Cardiac muscle cell (in vitro differentiated cells and primary cell): ENCODE measurements at regions not wholly inside any gene's neighbourhood (a gene's known extent, or its start where the extent isn't known, plus 50 kb on each side); places are given as distances from the start of the nearest gene placed in this dataset.

Experiments
- DNase-seq, 2 donors: peaks; one replicate each; pipeline versions ENCODE4 v3.0.0 to v3.0.0-alpha.2; 2010 to 2017; ENCODE audit warnings: low read depth in 1 of 2, low spot score in 1 of 2
- H3K27ac ChIP-seq: fragments of 200-600 bp; sonication (generic); 2 replicates; pipeline ENCODE4 v1.5.1; 2016
- H3K27me3 ChIP-seq: fragments of 200-600 bp; sonication (generic); 2 replicates; pipeline ENCODE4 v1.6.0; 2016; ENCODE audit warnings: control low read depth
- H3K36me3 ChIP-seq: fragments of 200-600 bp; sonication (generic); 2 replicates; pipeline ENCODE4 v1.5.1; 2016; ENCODE audit warnings: control low read depth
- H3K4me1 ChIP-seq: fragments of 200-600 bp; sonication (generic); 2 replicates; pipeline ENCODE4 v1.8.1; 2017; ENCODE audit warnings: low read depth, mild to moderate bottlenecking, mixed run types
- H3K4me3 ChIP-seq: fragments of 200-600 bp; sonication (generic); 2 replicates; pipeline ENCODE4 v1.5.1; 2016; ENCODE audit warnings: mild to moderate bottlenecking
- H3K9me3 ChIP-seq: fragments of 200-600 bp; sonication (generic); 2 replicates; pipeline ENCODE4 v1.5.1; 2017; ENCODE audit warnings: low read depth, mild to moderate bottlenecking, control low read depth
- TF ChIP-seq, protein P1 (sequence below): IDR thresholded peaks from 2 replicates; pipeline ENCODE4 v1.5.1; 2012; ENCODE audit warnings: low read depth, mild to moderate bottlenecking, low read length

GRCh38 chr13:99642006-99642405, 140.7 kb downstream of the TM9SF2 start:
- Histone ChIP-seq H3K36me3 (no peaks in the 10 kb centered on the region), H3K9me3 (no peaks in the 10 kb centered on the region), H3K4me3 (no peak overlapping the region), H3K4me1 (peaks cover 12% of the 10 kb centered on the region), H3K27me3 (no peaks in the 10 kb centered on the region), H3K27ac (no peak overlapping the region)
- DNase-seq: no peak
- TF ChIP-seq, protein P1, sequence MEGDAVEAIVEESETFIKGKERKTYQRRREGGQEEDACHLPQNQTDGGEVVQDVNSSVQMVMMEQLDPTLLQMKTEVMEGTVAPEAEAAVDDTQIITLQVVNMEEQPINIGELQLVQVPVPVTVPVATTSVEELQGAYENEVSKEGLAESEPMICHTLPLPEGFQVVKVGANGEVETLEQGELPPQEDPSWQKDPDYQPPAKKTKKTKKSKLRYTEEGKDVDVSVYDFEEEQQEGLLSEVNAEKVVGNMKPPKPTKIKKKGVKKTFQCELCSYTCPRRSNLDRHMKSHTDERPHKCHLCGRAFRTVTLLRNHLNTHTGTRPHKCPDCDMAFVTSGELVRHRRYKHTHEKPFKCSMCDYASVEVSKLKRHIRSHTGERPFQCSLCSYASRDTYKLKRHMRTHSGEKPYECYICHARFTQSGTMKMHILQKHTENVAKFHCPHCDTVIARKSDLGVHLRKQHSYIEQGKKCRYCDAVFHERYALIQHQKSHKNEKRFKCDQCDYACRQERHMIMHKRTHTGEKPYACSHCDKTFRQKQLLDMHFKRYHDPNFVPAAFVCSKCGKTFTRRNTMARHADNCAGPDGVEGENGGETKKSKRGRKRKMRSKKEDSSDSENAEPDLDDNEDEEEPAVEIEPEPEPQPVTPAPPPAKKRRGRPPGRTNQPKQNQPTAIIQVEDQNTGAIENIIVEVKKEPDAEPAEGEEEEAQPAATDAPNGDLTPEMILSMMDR: no peak

- peak overlapping the region; percentile 45 for H3K27ac ChIP-seq
- H3K4me1 ChIP-seq: peaks cover 12% of the 10 kb centered on the region
- H3K4me3 ChIP-seq: no peak overlapping the region
- H3K27me3 ChIP-seq: no peaks in the 10 kb centered on the region
- no peaks in the 10 kb centered on the region for H3K9me3 ChIP-seq
- H3K36me3 ChIP-seq: no peaks in the 10 kb centered on the region
- TF ChIP-seq, protein P1: no peak
- DNase-seq: no peak
Observed at GRCh38 chr13:99640260-99640659, 139.0 kb downstream of the TM9SF2 start.

DNA sequence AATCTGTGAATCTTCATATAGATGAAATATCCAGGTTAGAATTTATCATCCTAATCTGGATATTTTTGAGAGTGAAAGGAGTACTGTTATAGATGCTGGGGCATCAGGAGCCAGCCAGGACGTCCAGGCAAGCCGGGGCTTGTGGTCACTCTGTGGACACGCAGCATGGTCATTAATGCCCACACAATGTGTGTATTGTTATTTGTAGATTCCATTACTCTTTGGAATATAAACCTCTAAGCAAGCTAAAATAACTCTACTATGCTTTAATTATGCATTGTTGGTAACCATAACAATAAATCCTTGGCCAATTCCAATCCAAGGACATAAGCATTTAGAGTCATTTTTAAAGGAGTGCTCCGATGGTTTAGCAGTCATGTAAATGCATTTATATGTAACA, 137.9 kb downstream of the TM9SF2 start:
- Histone ChIP-seq H3K4me1 (peaks cover 12% of the 10 kb centered on the region), H3K4me3 (no peak overlapping the region), H3K36me3 (no peaks in the 10 kb centered on the region), H3K9me3 (no peaks in the 10 kb centered on the region), H3K27ac (no peak overlapping the region), H3K27me3 (no peaks in the 10 kb centered on the region)
- DNase-seq: no peak
- TF ChIP-seq, protein P1: no peak

- H3K4me1 ChIP-seq: peaks cover 12% of the 10 kb centered on the region
- no peak for DNase-seq
- no peak overlapping the region for H3K27ac ChIP-seq
- TF ChIP-seq, protein P1: no peak
- H3K4me3 ChIP-seq: no peak overlapping the region
- no peaks in the 10 kb centered on the region for H3K36me3 ChIP-seq
- no peaks in the 10 kb centered on the region for H3K27me3 ChIP-seq
- no peaks in the 10 kb centered on the region for H3K9me3 ChIP-seq
Observed at GRCh38 chr13:99636728-99637353, 135.6 kb downstream of the TM9SF2 start.

DNA sequence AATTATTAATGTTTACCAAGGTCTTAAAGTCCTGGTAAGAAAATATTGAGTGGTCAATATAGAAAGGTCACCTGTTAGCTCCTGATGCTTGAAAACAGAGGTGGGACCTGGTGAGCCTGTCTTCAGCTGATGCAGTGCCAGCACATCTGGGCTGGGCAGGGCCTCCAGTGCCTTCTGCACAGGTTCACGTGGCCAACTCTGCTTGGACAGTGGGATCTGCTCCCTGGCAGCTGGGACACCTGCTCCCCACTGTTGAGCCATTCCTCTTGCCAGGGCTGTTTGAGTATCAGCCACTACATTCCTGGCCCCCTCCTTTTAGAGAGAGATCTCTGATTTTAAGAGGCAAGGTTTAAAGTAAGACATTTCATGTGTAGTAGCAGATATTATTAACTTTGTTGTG, 135.0 kb downstream of the TM9SF2 start:
- no peak overlapping the region for H3K4me3 ChIP-seq
- no peak for DNase-seq
- H3K9me3 ChIP-seq: no peaks in the 10 kb centered on the region
- no peak overlapping the region for H3K27ac ChIP-seq
- peaks cover 12% of the 10 kb centered on the region for H3K4me1 ChIP-seq
- no peaks in the 10 kb centered on the region for H3K27me3 ChIP-seq
- no peaks in the 10 kb centered on the region for H3K36me3 ChIP-seq
- TF ChIP-seq, protein P1: no peak
